G401.6 (cell line): ENCODE measurements at regions not wholly inside any gene's neighbourhood (a gene's known extent, or its start where the extent isn't known, plus 50 kb on each side); places are given as distances from the start of the nearest gene placed in this dataset.
"Not testable (repeated sequence)": the region's sequence is repeated elsewhere in the genome, so short reads cannot be mapped to it uniquely, and the experiment has no call there.

Source experiments
- FAIRE-seq: peaks from 2 replicates; lab custom pipeline; 2012; peaks lifted over from hg19 to GRCh38; lab: Jason Lieb, UNC

DNA sequence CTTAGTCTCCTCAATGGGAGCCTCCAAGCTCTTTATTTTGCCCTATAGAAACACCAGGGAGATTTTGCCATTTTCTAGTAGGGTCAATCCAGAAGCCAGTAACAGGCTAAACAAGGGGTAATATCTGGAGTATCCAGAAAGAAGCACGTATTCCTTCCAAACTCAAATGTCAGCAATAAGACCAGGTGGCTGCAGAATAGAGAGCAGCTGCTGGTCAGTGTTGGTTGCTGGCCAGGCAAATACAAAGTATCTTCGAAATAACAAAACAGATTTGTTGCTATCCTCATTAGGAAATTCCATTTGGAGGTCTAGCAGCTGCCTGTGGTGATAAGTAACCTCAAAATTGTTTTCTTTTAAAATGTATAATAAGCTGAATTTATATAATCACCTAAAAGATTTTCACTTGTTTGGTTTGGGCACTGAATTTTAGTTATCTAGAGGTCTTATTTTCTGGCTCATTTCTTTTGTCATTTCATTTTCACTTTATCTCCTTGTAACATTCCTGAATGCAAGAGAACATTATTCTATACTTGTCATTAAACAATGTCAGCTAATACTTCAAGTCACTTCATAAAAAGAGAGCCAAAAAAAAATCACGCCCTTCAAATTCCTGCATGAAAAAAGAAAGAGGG, 320.6 kb downstream of the DTHD1 start:
- no peak for FAIRE-seq

DNA sequence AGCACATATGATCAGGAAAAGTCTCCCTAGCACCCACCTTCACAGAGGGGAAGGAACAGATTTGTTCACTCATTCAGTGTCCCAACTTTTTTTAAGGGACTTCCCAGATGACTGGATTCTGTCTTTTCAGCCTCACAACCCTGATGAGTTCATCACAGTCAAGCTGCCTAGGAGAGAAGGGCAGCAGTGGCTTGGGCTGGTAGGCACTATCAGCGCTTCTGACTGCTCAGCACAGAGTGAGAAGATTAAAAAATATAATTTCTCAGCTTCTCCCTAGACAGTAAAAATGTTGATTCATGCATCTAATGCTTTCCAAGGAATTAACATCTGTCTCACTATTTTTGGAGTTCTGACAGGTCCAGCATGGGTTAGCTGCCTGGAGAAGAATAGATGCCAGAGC, 328.2 kb downstream of the DTHD1 start:
- no peak for FAIRE-seq

DNA sequence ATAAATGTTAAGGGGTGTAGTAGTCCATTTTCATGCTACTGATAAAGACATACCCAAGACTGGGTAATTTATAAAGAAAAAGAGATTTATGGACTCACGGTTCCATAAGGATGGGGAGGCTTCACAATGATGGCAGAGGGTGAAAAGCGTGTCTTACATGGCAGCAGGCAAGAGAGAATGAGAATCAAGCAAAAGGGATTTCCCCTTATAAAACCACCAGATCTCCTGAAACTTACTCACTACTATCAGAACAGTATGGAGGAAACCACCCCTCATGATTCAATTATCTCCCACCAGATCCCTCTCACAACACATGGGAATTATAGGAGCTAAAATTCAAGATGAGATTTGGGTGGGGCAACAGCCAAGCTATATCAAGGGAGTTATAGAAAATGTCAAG, 329.2 kb downstream of the DTHD1 start:
- FAIRE-seq, result no peak

DNA sequence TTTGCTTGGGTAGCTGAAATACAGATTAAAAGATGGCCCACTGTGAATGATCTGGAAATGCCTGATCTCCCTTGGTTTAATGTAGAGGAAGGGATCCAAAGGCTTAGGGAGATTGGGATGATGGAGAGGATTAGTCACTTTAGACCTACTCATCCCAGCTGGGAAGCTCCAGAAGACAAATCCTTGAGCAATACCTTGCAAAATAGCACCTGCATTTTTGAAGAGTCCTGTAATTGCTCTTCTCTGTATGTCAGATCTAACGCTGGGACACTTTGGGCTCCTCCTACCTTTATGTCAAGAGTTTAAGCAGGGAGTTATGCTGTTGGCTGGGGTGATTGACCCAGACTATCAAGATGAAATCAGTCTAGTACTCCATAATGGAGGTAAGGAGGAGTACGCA, 331.7 kb downstream of the DTHD1 start:
- FAIRE-seq, result not testable (repeated sequence)

DNA sequence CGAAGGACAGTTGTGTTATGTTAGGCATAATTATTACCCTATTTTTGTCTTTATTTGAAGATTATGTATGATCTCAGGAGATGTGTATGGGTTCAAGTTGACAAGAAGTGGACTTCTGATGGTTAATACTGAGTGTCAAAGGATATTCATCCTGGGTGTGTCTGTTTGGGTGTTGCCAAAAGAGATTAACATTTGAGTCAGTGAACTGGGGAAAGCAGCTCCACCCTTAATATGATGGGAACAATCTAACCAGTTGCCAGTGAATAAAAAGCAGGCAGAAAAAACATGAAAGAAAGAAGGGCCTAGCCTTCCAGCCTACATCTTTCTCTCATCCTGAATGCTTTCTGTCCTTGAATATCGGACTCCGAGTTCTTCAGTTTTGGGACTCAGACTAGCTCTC, 332.6 kb downstream of the DTHD1 start:
- no peak for FAIRE-seq

DNA sequence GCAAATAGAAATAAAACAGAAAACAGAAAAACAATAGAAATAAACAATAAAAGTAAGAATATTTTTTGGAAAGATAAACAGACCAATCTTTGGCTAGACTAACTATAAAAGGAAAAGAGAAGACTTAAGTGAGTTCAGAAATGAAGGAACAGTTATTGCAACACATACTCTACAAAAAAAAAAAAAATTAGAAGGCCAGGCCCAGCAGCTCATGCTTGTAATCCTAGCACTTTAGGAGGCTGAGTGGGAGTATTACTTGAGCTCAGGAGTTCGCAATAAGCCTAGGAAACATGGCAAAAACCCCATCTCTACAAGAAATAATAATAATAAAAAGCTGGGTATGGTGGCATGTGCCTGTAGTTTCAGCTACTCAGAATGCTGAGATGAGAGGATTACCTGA, 336.7 kb downstream of the DTHD1 start:
- no peak for FAIRE-seq

DNA sequence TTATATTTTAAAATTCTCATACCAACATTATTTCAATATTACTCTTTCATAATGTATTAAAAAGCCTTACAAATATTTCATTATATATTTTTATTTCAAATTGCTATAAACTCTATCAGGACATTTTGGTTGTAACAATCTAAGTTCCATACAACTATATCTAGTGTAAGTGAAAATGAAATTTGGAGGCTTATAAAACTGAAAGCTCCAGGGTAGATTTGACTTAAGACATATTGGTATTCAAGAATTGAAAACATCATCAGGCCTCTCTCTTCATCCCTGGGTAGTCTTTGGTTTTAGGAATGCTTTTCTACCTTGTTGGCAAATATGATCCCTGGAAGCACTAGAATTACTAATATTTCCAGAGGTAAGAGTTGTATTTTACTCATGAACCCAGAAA, 342.6 kb downstream of the DTHD1 start:
- FAIRE-seq, result peak; percentile 15

DNA sequence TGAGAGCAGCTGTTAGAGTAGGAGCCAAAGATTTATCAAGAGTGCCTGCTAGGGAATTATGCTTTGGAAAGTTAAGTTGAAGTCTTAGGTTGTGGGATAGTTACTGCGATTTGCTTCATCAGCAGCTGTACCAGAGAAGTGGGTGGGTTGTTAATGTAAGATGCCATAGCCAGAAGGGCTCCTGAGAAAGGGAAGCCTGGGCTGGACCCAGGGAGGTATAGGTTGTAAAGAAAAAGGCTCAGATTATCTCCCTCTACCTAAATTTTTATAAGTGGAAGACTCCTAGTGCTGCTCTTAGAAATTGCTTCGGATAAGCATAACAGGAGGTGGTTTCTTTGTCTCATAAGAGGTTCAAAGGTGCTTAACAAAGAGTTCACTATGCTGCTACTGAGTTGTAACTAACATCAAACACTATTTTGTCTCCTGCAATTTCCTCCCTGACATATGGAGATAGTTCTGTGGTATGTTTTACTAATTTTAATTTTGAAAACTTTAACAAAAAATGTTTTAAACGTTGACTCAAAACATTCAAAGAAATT, 356.9 kb downstream of the DTHD1 start:
- FAIRE-seq, result no peak

DNA sequence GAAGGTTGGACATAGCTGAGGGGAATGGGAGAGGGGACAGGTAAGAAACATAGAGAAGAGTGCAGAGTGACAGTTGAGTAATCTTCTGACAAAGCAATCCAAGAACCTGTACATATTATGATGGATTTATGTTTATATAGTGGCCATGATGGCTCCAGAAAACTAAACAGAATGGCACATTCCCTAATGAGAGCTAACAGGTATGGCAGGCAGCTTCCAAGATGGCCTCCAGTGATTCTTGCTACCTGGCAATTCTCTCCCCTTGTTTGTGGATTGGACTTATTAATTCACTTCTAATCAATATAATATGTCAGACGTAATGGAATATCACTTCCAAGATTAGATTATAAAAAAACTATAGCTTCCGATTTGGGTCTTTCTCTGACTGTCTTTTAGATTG, 359.5 kb downstream of the DTHD1 start:
- FAIRE-seq, result no peak

DNA sequence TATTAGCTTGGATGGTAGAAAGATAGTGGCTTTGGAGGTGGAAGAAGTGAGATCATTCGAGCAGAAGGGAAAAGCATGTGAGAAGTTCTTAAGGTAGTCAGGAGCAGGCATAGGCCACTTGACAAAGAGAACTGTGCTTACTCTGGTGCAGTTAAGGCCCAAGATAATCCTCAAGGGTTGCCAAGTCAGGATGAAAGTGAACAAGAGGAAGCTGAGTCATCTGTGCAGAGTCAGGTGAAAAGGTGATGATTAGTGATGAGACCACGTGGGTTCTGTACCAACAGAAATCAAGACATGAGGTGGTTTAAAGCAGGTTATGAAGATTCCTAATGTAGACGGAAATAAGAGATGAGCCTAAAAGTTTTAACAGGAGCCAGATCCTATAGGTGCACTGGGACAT, 369.8 kb downstream of the DTHD1 start:
- no peak for FAIRE-seq

DNA sequence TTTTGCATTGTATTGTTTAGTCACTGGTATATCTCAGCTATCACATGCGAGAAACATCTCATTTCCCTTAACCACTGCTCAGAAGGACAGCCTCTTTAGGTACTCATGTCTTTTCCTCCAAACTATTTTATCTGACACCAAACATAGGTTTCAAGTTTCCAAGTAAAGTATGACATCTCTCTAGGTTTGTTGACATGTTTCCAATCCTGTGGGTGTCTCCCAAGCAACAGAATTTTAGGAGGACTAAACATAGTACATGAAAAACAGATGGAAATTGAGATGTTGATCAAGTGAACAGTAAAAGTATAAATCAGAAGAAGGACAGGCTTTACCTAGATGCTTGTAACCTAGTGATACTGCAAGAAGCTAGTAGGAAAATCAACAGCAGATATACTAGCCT, 371.4 kb downstream of the DTHD1 start:
- FAIRE-seq, result no peak

DNA sequence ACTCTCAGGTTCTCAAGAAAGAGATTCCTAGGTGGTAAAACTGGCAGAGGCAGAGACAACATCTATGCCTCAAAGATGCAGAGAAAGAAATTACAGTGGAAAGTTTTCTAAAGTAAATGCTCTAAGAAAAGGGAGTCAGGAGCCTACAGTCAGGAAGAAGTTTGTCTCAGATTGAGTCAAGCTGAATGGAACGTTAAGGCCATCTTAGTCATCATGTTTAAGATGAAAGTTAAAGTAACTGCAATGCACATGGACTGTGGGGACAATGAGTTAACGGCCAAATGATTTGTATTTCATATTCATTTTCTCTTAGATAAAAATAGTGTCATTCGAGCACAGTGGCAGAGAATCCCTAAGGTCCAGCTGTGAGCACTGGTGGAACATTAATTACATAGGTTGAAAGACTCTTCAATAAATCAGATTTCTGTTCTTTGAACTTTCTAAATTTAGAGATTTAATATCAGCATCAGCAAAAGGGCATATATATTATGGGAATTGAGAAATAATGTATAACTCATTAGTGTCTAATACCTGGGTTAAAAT, 384.6 kb downstream of the DTHD1 start:
- FAIRE-seq, result no peak

DNA sequence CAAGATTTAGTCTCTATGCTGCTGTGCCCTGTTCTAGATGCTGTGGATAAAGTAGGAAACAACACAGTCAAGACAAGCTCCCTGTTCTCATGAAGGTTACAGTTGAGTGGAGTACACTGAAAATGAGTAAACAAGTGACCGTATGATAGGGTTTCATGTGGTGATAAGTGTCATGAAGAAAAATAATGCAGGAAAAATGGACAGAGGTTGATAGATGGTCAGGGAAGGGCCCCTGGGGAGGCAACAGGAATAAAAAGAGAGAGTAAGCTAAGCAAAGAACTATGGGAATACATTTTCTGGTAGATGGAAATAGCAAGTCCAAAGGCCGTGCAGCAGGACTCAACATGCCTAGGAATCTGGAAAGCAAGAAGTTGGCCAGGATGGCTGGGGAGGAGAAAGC, 394.0 kb downstream of the DTHD1 start:
- no peak for FAIRE-seq

DNA sequence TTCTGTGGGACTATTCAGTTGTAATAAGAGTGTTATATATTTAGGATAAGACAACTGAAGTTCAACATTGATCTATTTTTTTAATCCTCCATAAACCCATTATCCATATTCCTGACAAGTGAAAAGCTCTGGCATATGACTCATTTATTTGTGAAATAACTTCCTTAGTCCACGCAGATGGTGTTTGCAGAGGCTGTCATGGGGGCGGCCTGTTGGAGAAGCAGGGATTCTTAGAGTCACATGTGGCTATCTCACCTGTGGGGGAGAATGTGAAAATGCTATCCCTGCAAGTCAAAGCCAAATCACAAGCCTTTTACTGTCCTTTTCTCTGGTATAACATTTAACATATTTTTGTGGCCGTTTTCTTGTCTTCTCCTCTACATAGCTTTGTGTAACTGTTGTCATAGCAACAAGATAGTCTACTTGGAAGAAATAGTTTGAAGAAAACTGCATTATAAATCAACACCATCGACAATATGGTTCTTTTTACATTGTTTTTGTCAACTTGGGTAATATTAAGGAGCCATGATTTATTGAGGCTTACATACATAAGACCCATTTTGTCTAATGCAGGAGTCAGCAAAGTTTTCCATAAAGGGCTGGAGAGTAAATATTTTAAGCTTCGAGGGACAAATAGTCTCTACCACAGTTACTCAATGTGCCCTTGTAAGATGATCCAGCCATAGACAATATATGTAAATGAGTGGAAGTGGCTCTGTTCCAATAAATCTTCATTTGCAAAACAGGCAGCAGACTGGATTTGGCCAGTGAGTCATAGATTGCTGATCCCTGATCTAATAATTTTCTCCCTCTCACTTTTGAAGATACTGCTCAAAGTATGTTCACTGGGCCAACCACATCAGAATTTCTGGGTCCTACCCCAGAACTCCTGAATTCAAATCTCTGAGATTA, 395.0 kb downstream of the DTHD1 start:
- no peak for FAIRE-seq

DNA sequence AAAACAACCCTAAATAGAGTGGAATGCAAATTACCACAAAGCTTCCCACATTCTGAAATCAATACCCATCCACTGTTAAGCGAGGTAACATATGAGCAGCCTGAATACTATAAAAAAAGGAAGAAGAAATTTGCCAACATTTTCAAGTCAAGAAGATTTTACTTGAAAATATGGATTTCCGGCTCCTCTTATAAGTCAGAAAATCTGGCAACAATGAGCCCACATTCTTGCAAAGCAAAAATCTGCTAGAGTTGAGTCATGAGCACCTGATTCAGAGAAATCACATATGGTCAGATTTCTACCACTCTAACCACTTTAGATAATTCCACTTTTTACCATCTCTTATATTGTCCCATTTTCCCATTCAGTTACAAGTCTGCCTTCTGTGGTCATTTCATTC, 395.7 kb downstream of the DTHD1 start:
- FAIRE-seq, result no peak

DNA sequence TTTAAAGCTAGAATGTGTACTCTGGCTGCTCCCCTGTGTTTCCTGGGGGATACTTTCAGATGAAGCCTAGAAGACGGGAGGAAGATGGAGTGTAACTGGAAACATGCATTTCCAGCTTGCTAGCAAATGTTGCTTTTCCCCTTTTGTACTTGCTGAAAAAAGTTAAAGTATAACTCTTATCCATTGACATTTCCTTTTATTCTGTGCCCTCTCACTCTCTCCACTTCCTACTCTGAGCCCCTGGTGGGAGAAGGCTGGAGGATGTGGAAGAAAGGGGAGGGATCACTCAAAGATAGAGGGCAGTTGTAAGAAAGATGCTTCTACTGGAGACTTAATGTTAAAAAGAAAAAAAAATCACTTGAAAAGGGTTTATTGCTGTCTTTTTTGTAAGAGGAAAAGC, 396.5 kb downstream of the DTHD1 start:
- no peak for FAIRE-seq

DNA sequence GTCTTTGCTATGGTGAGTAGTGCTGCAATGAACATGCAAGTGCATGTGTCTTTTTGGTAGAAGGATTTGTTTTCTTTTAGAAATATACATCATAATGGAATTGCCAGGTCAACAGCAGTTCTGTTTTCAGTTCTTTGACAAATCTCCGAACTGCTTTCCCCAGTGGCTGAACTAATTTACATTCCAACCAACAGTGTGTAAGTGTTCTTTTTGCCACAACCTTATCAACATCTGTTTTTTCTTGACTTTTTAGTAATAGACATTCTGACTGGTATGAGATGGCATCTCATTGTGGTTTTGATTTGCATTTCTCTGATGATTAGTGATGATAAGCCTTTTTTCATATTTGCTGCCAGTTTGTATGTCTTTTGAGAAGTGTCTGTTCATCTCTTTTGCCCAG, 406.3 kb downstream of the DTHD1 start:
- FAIRE-seq, result no peak

DNA sequence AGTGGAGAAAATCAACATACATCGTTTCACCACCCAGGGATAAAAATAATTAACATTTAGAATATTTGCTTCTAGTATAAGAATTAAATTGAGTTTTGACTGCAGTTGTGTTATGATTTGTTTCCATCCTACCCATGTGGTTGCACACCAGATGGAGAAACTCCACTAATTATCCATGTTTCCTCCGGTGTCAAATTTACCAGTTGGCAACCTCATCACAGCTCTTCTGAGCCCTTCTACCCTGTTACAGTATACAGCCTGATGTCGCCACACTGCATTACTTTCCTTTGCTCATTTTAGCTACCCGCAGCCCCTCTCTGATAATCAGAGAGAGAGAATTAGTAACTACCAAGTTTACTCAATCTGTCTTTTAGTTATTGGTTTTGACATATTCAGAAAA, 411.2 kb downstream of the DTHD1 start:
- no peak for FAIRE-seq

DNA sequence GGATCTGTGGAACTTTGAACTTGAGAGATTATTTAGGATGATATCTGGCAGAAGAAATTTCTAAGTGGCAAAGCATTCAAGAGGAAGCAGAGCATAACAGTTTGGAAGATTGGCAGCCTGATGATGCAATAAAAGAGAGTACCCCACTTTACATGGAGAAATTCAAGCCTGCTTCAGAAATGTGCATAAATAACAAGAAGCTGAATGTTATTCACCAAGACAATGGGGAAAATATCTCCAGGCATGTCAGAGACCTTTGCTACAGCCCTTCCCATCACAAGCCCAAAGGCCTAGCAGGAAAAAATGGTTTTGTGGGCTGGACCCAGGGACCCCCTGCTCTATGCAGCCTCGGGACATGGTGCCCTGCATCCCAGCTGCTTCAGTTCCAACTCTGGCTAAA, 420.8 kb downstream of the DTHD1 start:
- FAIRE-seq, result no peak

DNA sequence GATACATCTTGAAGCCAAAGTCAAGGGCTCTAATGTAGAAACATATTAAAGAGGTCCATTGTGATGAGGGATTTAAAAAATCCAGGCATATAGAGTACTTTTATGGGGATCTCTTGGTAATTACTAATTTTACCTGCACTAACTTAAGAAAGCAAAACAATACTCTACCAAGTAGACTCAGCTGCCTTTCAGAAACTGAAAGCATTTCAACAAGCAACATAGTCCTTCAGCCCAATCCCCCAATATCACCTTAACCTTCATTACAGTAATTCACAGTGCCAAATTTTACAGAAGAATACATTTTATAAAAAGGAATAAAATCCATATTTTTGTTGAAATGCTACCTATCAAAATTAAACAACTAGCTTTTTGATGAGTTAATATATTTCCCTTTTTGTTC, 422.9 kb downstream of the DTHD1 start:
- FAIRE-seq, result no peak

DNA sequence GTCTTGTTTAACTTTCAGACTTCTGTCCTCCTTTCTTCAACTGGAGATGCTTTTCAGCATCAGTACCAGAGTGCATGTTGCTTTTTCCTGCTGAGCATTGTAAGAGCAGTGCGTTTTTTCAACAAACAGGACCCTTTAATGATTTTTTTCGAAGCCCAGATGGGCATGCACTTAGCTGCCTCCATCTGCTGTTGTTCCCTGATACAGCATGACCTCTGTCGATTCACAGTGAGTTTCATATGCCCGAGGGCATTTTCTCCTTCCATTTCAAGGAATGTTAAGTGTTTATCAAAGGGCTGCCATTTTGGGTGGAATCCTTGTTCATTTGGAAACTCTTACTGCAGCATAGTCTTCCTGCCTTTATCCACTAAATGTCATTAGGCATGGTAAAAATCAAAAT, 428.6 kb downstream of the DTHD1 start:
- no peak for FAIRE-seq

DNA sequence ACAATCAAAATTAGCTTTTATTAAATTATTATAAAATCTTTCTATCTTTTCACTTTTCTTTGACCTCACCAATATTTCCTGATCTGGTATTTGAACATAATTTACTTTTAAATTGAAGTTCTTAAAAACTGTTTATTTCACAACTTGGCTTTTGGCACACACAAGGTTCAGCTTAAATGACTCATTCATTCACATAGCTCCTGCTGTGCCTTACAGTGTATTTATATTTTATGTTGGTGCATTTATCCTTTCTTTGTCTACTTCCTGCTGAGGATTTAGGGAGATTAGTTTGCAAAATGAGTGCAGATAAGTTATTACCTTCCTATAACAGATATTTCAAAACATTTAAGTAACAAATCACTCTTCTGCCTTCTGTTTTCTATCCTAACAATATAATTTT, 430.6 kb downstream of the DTHD1 start:
- no peak for FAIRE-seq

DNA sequence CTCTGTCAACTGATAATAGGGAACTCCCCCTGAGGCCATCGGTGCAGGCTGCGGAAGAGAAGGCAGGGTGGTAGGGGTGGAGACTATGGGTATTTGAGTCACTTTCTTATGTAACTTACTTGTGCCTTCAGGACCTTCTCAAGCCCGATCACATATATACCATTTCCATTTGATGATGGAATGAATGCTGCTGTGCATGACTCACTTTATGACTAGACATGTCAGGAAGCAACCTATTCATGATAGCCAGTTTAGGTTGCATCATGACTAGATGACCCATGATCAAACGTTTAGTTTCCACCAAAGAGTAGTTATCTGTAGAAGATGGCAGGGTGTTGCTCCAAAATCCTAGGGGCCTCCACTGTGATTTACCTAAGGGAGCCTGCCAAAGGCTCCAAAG, 435.5 kb downstream of the DTHD1 start:
- FAIRE-seq, result no peak

DNA sequence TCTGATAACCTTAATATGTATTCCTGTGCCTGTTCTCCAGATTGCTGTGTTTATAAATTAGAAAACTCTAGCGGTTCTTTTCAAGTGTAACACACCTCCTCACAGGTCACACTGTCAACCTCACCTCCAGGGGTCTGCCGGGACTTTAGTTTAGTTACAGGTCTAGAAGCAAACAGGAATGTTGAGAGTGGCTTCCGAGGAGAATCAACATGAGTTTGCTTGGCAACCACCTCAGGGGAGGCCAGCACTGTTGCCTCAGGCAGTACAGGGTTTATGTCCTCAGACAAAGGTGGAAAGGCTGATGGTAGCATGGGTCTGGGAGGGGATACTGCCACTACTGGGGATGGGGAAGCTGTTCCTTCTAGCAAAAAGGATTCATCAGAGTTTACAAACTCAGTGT, 438.0 kb downstream of the DTHD1 start:
- no peak for FAIRE-seq
